ENCODE measurements at regions not wholly inside any gene's neighbourhood (a gene's known extent, or its start where the extent isn't known, plus 50 kb on each side); places are given as distances from the start of the nearest gene placed in this dataset.
"Not testable (repeated sequence)": the region's sequence is repeated elsewhere in the genome, so short reads cannot be mapped to it uniquely, and the experiment has no call there.

GRCh38 chr14:38567703-38568102, 311.8 kb upstream of the CLEC14A start:
- no peak overlapping the region for H3K27ac ChIP-seq
- intact Hi-C loops (cut with DNase I), result no loop called here
- DNase-seq, result no peak
- no peaks in the 10 kb centered on the region for H3K9me3 ChIP-seq
- H3K4me3 ChIP-seq, result no peak overlapping the region
- H3K27me3 ChIP-seq, result no peaks in the 10 kb centered on the region
- no peaks in the 10 kb centered on the region for H3K36me3 ChIP-seq
- TF ChIP-seq, protein P1, sequence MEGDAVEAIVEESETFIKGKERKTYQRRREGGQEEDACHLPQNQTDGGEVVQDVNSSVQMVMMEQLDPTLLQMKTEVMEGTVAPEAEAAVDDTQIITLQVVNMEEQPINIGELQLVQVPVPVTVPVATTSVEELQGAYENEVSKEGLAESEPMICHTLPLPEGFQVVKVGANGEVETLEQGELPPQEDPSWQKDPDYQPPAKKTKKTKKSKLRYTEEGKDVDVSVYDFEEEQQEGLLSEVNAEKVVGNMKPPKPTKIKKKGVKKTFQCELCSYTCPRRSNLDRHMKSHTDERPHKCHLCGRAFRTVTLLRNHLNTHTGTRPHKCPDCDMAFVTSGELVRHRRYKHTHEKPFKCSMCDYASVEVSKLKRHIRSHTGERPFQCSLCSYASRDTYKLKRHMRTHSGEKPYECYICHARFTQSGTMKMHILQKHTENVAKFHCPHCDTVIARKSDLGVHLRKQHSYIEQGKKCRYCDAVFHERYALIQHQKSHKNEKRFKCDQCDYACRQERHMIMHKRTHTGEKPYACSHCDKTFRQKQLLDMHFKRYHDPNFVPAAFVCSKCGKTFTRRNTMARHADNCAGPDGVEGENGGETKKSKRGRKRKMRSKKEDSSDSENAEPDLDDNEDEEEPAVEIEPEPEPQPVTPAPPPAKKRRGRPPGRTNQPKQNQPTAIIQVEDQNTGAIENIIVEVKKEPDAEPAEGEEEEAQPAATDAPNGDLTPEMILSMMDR (IDR thresholded peaks at IDR 0.05), result no peak
- no peak for ATAC-seq
- H3K4me1 ChIP-seq, result no peaks in the 10 kb centered on the region

GRCh38 chr14:38561657-38562056, 305.8 kb upstream of the CLEC14A start:
- intact Hi-C loops (cut with DNase I), result no loop called here
- H3K27ac ChIP-seq, result no peak overlapping the region
- TF ChIP-seq, protein P1 (IDR thresholded peaks at IDR 0.05), result no peak
- no peaks in the 10 kb centered on the region for H3K4me1 ChIP-seq
- no peak for ATAC-seq
- no peak overlapping the region for H3K4me3 ChIP-seq
- no peak for DNase-seq
- H3K36me3 ChIP-seq, result no peaks in the 10 kb centered on the region
- H3K9me3 ChIP-seq, result peaks cover 6% of the 10 kb centered on the region
- no peaks in the 10 kb centered on the region for H3K27me3 ChIP-seq

GRCh38 chr14:38559711-38560110, 303.8 kb upstream of the CLEC14A start:
- Histone ChIP-seq H3K4me3 (no peak overlapping the region), H3K27ac (no peak overlapping the region), H3K9me3 (peaks cover 6% of the 10 kb centered on the region), H3K27me3 (no peaks in the 10 kb centered on the region), H3K36me3 (no peaks in the 10 kb centered on the region), H3K4me1 (no peaks in the 10 kb centered on the region)
- TF ChIP-seq, protein P1 (IDR thresholded peaks at IDR 0.05), result no peak
- DNase-seq (no peak), ATAC-seq (no peak)
- intact Hi-C loops (cut with DNase I), result no loop called here

- intact Hi-C loops (cut with DNase I); H3K4me1 ChIP-seq: not testable (repeated sequence)
These were observed 301.5 kb upstream of the CLEC14A start for GRCh38 chr14:38557391-38557790.

GRCh38 chr14:38556252-38556651, 300.4 kb upstream of the CLEC14A start:
- H3K27me3 ChIP-seq, result no peaks in the 10 kb centered on the region
- peaks cover 6% of the 10 kb centered on the region for H3K9me3 ChIP-seq
- TF ChIP-seq, protein P1 (IDR thresholded peaks at IDR 0.05), result no peak
- ATAC-seq, result no peak
- no peaks in the 10 kb centered on the region for H3K36me3 ChIP-seq
- intact Hi-C loops (cut with DNase I), result no loop called here
- no peaks in the 10 kb centered on the region for H3K4me1 ChIP-seq
- H3K4me3 ChIP-seq, result no peak overlapping the region
- no peak for DNase-seq
- H3K27ac ChIP-seq, result no peak overlapping the region

More at GRCh38 chr14:38557391-38557790, 301.5 kb upstream of the CLEC14A start:
- not testable (repeated sequence) for DNase-seq, H3K27me3 ChIP-seq, H3K9me3 ChIP-seq, H3K36me3 ChIP-seq, H3K4me3 ChIP-seq, ATAC-seq, H3K27ac ChIP-seq

DNA sequence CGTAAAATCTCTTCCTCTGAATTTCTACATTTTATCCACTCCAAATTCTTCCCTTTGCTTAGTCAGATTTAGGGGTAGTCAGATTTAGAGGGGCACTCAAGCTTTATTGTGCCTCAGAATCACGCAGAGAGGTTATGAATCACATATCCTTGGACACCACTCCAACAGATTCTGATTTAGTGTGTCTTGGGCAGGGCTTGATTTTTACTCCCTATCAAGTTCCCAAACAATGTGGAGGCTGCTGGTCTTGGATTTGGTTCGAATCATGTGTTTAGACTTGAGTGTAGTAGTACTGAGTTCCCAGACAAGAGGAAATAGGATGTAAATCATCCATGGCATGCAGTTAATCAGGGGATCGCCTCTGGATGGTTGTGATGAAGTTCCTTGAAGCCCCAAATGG, 298.1 kb upstream of the CLEC14A start:
- H3K27ac ChIP-seq, result no peak overlapping the region
- no peak overlapping the region for H3K4me3 ChIP-seq
- no peak for ATAC-seq
- H3K4me1 ChIP-seq, result no peaks in the 10 kb centered on the region
- DNase-seq, result no peak
- intact Hi-C loops (cut with DNase I), result no loop called here
- no peaks in the 10 kb centered on the region for H3K36me3 ChIP-seq
- TF ChIP-seq, protein P1 (IDR thresholded peaks at IDR 0.05), result no peak
- no peaks in the 10 kb centered on the region for H3K9me3 ChIP-seq
- H3K27me3 ChIP-seq, result no peaks in the 10 kb centered on the region
